ENCODE measurements at regions not wholly inside any gene's neighbourhood (a gene's known extent, or its start where the extent isn't known, plus 50 kb on each side); places are given as distances from the start of the nearest gene placed in this dataset.

GRCh38 chr10:1968257-1969033 is 231.1 kb upstream of the ADARB2 start:
- DNase-seq: no peak

- no peak for DNase-seq
These were observed 229.5 kb upstream of the ADARB2 start for GRCh38 chr10:1966712-1967376.

- no peak for DNase-seq
These were observed 227.2 kb upstream of the ADARB2 start for GRCh38 chr10:1964476-1964875.

- DNase-seq: no peak
These were observed 226.0 kb upstream of the ADARB2 start for GRCh38 chr10:1963341-1963740.

GRCh38 chr10:1961989-1962388 is 224.7 kb upstream of the ADARB2 start:
- no peak for DNase-seq

GRCh38 chr10:1960982-1961381 is 223.7 kb upstream of the ADARB2 start:
- DNase-seq: no peak

GRCh38 chr10:1957057-1957456 is 219.7 kb upstream of the ADARB2 start:
- no peak for DNase-seq

- DNase-seq: no peak
These were observed 217.0 kb upstream of the ADARB2 start for GRCh38 chr10:1954300-1954699.

- no peak for DNase-seq
These were observed 215.1 kb upstream of the ADARB2 start for GRCh38 chr10:1952126-1953095.

- DNase-seq: no peak
These were observed 213.6 kb upstream of the ADARB2 start for GRCh38 chr10:1950803-1951495.

- no peak for DNase-seq
These were observed 210.2 kb upstream of the ADARB2 start for GRCh38 chr10:1947464-1948003.

GRCh38 chr10:1944487-1944886 is 207.2 kb upstream of the ADARB2 start:
- DNase-seq: no peak

- DNase-seq: no peak
These were observed 205.2 kb upstream of the ADARB2 start for GRCh38 chr10:1942478-1942877.

- DNase-seq: peak; percentile 45
These were observed 201.7 kb upstream of the ADARB2 start for GRCh38 chr10:1939016-1939415.

GRCh38 chr10:1938317-1938716 is 201.0 kb upstream of the ADARB2 start:
- DNase-seq: peak; percentile 30

GRCh38 chr10:1935912-1936311 is 198.6 kb upstream of the ADARB2 start:
- DNase-seq: no peak

GRCh38 chr10:1933215-1933614 is 195.9 kb upstream of the ADARB2 start:
- DNase-seq: no peak

GRCh38 chr10:1932692-1933094 is 195.4 kb upstream of the ADARB2 start:
- no peak for DNase-seq

GRCh38 chr10:1928606-1929005 is 191.3 kb upstream of the ADARB2 start:
- peak; percentile 14 for DNase-seq

GRCh38 chr10:1923998-1924397 is 186.7 kb upstream of the ADARB2 start:
- DNase-seq: no peak

- no peak for DNase-seq
These were observed 186.3 kb upstream of the ADARB2 start for GRCh38 chr10:1923586-1923985.

GRCh38 chr10:1920941-1921340 is 183.6 kb upstream of the ADARB2 start:
- no peak for DNase-seq
